Activated CD4-positive, alpha-beta memory T cell treated with anti-CD3 and anti-CD28 coated beads for 36 hours (primary cell): ENCODE measurements at regions not wholly inside any gene's neighbourhood (a gene's known extent, or its start where the extent isn't known, plus 50 kb on each side); places are given as distances from the start of the nearest gene placed in this dataset.

Source experiments
- CTCF ChIA-PET: fragments of 350-600 bp; sonication (Branson Sonifier 250); formaldehyde crosslinking; loops from one replicate; lab custom pipeline; 2021; ENCODE audit warnings: antibody characterized with exemption, inconsistent platforms; lab: Charles Lee
- POLR2A ChIA-PET: fragments of 350-600 bp; sonication (Branson Sonifier 250); formaldehyde crosslinking; loops from one replicate; lab custom pipeline; 2021; ENCODE audit warnings: antibody characterized with exemption; lab: Charles Lee
- DNase-seq: peaks from one replicate; pipeline ENCODE4 v3.0.0-alpha.2; 2020
- H3K27ac Mint-ChIP-seq: one replicate; pipeline ENCODE4 v1.8.0; 2021; ENCODE audit warnings: mixed read lengths
- H3K27me3 Mint-ChIP-seq: one replicate; pipeline ENCODE4 v1.8.0; 2021; ENCODE audit warnings: mixed read lengths
- H3K36me3 Mint-ChIP-seq: one replicate; pipeline ENCODE4 v1.8.0; 2021; ENCODE audit warnings: mixed read lengths
- H3K4me1 Mint-ChIP-seq: one replicate; pipeline ENCODE4 v1.8.0; 2021; ENCODE audit warnings: low read depth, mixed read lengths
- H3K4me3 Mint-ChIP-seq: one replicate; pipeline ENCODE4 v1.8.0; 2021; ENCODE audit warnings: mild to moderate bottlenecking, mixed read lengths
- H3K9me3 Mint-ChIP-seq: one replicate; pipeline ENCODE4 v1.8.0; 2021; ENCODE audit warnings: mixed read lengths
- intact Hi-C: fragments of 100-400 bp; cut with micrococcal nuclease; formaldehyde crosslinking; loops from one replicate; pipeline ENCODE4 v1.15.1; 2023

DNA sequence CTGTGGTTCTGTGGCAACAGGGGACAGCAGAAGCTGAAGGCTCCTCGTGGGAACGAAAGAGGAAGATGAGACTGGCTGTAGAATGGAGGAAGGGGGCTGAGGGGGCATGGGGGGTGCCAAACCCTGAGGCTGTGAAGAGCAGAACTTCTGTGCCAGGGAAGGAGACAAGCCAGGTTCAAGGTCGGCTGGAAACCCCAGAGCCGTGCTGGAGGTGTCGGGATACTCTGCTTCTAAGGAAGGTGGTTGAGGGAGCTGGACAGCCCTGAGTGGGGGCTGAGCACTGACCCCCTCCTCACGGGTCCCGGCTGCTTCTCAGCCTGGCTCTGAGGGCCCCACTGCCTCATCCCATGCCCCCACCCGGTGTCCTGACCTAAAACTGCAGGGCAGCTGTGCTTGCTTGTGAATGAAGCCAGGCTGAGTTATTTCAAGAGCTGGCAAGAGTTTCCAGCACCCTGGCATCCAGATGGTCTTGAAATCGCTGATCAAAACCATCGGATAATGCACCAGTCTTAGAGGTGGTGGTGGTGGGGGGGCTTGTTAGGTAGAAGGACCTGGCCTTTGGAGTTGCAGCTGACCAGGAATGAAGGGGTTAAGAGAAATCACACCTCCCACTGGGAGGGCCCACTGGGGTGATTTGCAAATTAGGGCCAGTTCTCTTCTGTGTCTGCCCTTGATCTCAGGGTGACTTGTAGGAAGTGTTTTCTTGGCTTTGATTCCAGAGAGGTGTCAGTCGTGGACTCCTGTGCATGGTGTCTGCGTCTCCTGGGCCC is 218.9 kb upstream of the C1orf174 start:
- Mint-ChIP-seq H3K9me3 (peaks cover 9% of the 10 kb centered on the region), H3K4me1 (no peaks in the 10 kb centered on the region), H3K36me3 (no peaks in the 10 kb centered on the region), H3K27me3 (peaks cover 5% of the 10 kb centered on the region), H3K4me3 (no peak overlapping the region), H3K27ac (no peak overlapping the region)
- DNase-seq, result no peak
- ChIA-PET CTCF (no interaction called here), POLR2A (no interaction called here)
- intact Hi-C loops, result no loop called here

DNA sequence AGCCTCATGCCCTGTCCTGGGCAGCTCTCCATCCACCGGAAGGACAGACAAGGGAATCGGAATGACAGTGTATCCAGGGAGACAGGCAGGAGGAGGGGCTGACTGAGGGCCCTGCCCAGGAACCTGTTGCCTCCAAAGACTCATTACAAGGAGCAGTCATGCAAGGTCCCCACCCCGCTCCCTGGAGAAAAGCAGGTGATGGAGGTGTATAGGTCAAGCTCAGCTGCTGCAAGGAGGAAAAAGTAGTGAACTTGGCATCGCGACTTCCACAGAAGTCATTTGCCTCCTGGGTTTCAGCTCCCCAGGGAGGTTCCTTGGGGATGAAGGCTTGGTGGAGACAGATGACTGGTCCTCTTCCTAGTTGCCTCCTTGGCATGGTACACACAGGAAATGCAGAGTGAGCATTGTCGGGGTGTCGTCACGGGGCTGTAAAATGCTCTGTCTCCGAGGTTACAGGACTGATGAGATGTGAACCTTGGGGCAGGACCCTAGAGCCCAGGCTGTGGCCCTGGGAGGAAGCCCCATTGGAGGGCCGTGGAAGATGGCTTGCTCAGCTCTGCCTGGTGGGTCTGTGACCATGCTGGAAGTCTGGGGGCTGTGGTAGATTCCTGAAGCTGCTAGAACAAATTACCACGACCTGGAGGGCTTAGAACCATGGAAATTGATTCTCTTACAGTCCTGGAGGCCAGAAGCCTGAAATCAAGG is 219.6 kb upstream of the C1orf174 start:
- no peaks in the 10 kb centered on the region for H3K36me3 Mint-ChIP-seq
- H3K4me1 Mint-ChIP-seq, result no peaks in the 10 kb centered on the region
- no peak overlapping the region for H3K27ac Mint-ChIP-seq
- DNase-seq, result no peak
- ChIA-PET POLR2A (no interaction called here), CTCF (no interaction called here)
- intact Hi-C loops, result no loop called here
- no peak overlapping the region for H3K4me3 Mint-ChIP-seq
- H3K27me3 Mint-ChIP-seq, result peaks cover 5% of the 10 kb centered on the region
- peaks cover 1% of the 10 kb centered on the region for H3K9me3 Mint-ChIP-seq

DNA sequence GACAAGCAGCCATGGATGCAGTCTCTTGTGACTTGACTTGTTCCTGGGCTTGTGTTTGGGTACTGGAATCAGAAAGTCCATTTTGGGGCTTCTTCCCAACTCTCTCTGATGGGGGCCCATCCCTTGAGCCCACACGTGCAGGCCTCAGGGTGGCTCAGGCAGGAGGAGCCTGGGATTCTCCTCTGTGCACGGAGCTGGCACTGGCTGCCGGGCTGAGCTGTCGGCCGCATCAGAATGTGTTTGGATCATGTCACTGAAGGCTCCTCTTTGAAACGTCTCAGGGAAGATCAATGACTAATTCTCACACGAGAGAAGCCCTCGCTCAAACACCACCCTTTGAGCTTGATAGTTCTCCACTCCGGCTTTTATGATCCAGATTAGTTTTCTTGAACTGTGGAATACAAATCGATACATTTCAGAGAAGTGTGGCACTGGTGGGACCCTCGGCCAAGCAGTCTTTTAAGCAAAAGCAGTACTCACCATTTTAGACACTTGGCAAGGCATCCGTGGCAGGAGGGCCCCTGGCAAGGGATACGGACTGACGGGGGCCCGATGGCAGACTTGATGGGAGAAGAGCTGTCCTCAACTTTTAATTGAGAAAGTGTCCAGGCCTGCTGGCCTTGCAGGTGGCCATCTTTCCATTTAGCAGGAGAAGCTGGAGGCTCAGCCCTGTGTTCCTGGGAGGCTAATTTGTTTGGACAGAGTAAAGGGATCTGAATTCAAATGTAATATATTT is 220.7 kb upstream of the C1orf174 start:
- POLR2A ChIA-PET, result no interaction called here
- no peaks in the 10 kb centered on the region for H3K36me3 Mint-ChIP-seq
- peaks cover 8% of the 10 kb centered on the region for H3K27me3 Mint-ChIP-seq
- intact Hi-C loops, result no loop called here
- no peak overlapping the region for H3K4me3 Mint-ChIP-seq
- H3K27ac Mint-ChIP-seq, result no peak overlapping the region
- CTCF ChIA-PET, result no interaction called here
- DNase-seq, result no peak
- no peaks in the 10 kb centered on the region for H3K9me3 Mint-ChIP-seq
- no peaks in the 10 kb centered on the region for H3K4me1 Mint-ChIP-seq

DNA sequence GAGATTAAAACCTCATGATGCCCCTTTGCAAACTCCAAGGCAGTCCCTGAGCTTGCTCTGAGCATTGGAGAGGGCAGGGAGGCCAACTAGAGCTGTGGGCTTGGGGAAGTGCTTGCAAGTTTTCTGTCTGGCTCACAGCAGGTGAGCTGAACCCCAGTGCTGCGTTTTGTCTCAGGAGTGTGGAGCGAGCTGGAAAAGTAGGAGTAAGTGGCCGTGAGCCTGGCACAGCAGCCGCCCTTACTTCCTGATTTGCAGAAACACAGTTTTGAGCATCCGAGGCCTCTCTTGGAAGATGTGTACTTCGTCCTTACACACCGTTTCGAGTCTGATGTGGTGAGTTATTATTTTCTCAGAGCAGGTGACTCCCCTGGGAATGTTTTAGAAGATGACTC is 221.2 kb upstream of the C1orf174 start:
- H3K9me3 Mint-ChIP-seq, result no peaks in the 10 kb centered on the region
- ChIA-PET POLR2A (no interaction called here), CTCF (no interaction called here)
- no peak for DNase-seq
- no peaks in the 10 kb centered on the region for H3K36me3 Mint-ChIP-seq
- intact Hi-C loops, result no loop called here
- H3K27ac Mint-ChIP-seq, result no peak overlapping the region
- no peak overlapping the region for H3K4me3 Mint-ChIP-seq
- H3K4me1 Mint-ChIP-seq, result no peaks in the 10 kb centered on the region
- peaks cover 10% of the 10 kb centered on the region for H3K27me3 Mint-ChIP-seq

DNA sequence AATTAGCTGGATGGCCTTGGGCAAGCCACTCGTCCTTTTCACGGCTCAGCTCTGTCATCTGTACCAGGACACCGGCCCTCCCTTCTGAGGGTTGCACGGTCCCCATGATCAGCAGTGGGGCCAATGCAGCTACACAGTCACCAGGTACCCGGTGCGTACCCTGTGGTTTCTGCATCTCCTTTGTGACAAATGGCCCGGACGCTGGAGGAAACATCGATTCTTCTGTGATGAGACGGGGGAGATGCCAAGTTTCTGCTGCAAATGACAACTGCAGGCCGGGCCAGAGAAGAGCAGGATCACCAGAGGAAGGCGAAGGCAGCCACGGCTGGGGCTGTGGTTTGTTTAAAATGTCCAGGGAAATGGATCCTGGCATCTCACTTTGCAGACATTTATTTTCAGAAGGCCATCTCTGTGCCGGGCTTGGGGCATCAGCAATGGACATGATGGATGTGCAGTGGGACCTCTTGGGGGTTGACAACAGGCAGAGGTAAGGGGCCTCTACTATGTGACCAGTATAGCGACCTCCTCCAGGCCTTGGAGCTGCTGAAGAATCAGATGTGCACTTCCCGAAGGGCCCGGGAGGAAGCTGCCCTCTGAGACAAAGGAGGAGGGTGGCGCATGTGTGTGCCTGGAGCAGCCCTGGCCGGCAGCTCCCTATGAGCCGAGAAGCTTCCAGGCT is 221.9 kb upstream of the C1orf174 start:
- H3K9me3 Mint-ChIP-seq, result no peaks in the 10 kb centered on the region
- no peak overlapping the region for H3K4me3 Mint-ChIP-seq

DNA sequence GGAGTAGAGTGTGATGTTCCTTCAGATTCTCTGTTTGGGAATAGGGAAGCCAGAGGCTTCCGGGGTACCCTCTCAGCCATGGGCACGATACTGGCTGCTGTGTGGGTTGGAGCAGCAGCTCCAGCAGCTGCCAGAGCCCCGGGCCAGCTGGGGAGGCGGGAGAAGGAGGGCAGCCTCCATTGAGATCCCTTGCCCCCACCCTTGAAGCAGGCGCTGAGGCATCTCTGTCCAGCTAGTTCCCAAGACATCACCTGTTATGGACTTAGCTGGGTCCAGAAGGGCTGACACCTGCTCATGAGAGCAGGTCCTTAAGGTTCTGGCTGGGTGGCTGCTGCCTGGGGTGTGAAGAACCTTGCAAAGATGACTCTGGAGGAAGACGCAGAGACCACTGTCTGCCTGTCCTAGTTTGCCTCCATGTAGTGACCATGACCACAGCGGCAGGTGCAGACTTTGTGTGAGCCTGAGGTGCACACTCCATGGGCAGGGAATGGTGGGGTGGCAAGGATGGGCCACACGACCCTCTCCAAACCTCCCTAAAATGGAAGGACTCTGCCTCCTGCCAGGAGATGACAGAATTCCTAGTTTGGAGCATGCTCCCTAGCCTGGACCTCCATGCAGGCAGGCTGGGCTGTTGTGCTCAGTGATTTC is 222.6 kb upstream of the C1orf174 start:
- no peak for DNase-seq
- no peak overlapping the region for H3K4me3 Mint-ChIP-seq
- no peaks in the 10 kb centered on the region for H3K36me3 Mint-ChIP-seq
- no peaks in the 10 kb centered on the region for H3K4me1 Mint-ChIP-seq
- H3K27ac Mint-ChIP-seq, result no peak overlapping the region
- intact Hi-C loops, result no loop called here
- CTCF ChIA-PET, result no interaction called here
- H3K27me3 Mint-ChIP-seq, result peaks cover 10% of the 10 kb centered on the region
- no peaks in the 10 kb centered on the region for H3K9me3 Mint-ChIP-seq
- POLR2A ChIA-PET, result interaction anchor here (0.5 kb wide), 1 partner anchor 223 kb away, joined by 3 read pairs; the partner anchor contains the start of gene C1orf174

More for the DNA sequence above, 221.9 kb upstream of the C1orf174 start:
- DNase-seq, result no peak
- H3K27ac Mint-ChIP-seq, result no peak overlapping the region
- H3K36me3 Mint-ChIP-seq, result no peaks in the 10 kb centered on the region
- ChIA-PET CTCF (no interaction called here), POLR2A (interaction anchor here (0.5 kb wide), 1 partner anchor 222 kb away, joined by 3 read pairs; the partner anchor contains the start of gene C1orf174)
- no peaks in the 10 kb centered on the region for H3K4me1 Mint-ChIP-seq
- intact Hi-C loops, result no loop called here
- H3K27me3 Mint-ChIP-seq, result peaks cover 10% of the 10 kb centered on the region

DNA sequence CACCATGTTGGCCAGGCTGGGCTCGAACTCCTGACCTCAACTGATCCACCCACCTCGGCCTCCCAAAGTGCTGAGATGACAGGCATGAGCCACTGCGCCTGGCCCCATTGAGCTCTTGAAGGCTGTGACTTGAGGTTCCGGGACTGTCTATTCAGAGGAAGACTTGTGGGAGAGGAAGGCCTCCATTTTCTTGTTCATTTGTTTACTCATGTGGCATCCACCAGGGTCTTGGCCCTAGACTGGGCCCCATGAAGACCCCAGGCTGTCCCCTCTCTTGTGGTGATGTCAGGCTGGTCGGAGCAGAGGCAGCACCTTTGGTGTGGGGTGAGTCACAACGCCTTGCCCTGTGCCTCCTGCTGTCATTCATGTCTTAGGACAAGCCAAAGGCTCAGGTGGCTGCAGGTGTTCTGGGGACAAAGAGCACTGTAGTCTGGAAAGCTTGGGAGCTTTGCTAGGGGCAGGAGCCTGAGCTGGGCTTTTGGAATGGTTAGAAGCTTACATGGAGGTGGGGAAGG is 224.6 kb upstream of the C1orf174 start:
- H3K36me3 Mint-ChIP-seq, result no peaks in the 10 kb centered on the region
- H3K27me3 Mint-ChIP-seq, result peaks cover 4% of the 10 kb centered on the region
- no peak overlapping the region for H3K4me3 Mint-ChIP-seq
- POLR2A ChIA-PET, result no interaction called here
- no peaks in the 10 kb centered on the region for H3K9me3 Mint-ChIP-seq
- intact Hi-C loops, result no loop called here
- H3K4me1 Mint-ChIP-seq, result no peaks in the 10 kb centered on the region
- CTCF ChIA-PET, result no interaction called here
- DNase-seq, result no peak
- H3K27ac Mint-ChIP-seq, result no peak overlapping the region

DNA sequence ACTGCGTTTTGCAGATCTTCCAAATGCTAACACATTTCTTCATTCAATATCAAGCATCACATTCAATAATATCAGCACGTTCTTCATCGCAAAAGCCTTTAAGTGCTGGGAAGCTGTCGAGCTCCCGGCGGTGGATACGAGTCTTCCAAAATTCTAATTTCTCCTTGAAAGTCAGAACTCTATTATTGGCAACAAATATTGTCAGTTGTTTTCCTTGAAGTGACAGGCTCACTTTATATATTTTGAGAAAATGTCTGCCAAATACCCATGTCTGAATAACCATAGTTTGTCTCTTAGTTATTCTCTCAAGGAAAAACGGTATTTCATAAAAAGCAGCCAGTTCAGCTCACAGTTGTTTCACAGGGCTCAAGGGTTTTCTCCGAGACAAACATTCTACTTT is 226.2 kb upstream of the C1orf174 start:
- ChIA-PET CTCF (no interaction called here), POLR2A (no interaction called here)
- Mint-ChIP-seq H3K27ac (no peak overlapping the region), H3K36me3 (no peaks in the 10 kb centered on the region), H3K9me3 (no peaks in the 10 kb centered on the region), H3K4me3 (no peak overlapping the region), H3K4me1 (no peaks in the 10 kb centered on the region), H3K27me3 (peaks cover 4% of the 10 kb centered on the region)
- DNase-seq, result no peak
- intact Hi-C loops, result no loop called here

DNA sequence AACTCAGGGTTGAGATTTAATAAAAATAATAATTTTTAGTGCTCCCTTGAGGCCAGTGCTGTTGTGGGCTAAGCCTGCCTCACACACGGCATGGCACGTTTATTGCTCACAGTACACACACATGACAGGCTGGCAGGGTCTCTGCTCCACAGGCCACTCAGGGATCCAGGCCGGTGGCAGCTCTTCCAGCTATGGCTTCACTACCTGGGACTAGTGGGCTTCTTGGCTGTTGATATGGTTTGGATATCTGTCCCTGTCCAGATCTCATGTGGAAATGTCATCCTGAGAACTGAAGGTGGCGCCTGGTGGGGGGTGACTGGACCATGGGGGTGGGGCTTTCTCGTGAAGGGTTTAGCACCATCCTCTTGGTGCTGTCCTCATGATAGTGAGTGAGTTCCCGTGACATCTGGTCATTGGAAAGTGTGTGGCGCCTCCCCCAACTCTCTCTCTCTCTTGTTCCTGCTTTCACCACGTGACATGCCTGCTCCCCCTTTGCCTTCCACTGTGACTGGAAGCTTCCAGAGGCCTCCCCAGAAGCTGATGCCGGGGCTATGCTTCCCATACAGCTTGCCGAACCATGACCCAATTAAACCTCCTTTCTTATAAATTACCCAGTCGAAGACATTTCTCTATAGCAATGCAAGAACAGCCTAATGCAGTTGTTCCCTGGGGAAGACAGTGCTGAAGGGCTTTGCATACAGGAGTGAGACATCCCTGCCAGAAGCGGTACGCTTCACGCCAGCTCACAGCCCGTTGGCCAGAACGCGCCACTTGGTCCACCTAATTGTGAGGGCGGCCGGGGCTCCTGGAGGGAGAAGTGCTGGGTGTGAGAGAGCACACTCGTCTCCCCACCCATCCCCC is 226.9 kb upstream of the C1orf174 start:
- Mint-ChIP-seq H3K27me3 (peaks cover 8% of the 10 kb centered on the region), H3K4me1 (no peaks in the 10 kb centered on the region), H3K4me3 (no peak overlapping the region), H3K27ac (no peak overlapping the region), H3K36me3 (no peaks in the 10 kb centered on the region), H3K9me3 (no peaks in the 10 kb centered on the region)
- DNase-seq, result no peak
- ChIA-PET CTCF (no interaction called here), POLR2A (no interaction called here)
- intact Hi-C loops, result no loop called here

DNA sequence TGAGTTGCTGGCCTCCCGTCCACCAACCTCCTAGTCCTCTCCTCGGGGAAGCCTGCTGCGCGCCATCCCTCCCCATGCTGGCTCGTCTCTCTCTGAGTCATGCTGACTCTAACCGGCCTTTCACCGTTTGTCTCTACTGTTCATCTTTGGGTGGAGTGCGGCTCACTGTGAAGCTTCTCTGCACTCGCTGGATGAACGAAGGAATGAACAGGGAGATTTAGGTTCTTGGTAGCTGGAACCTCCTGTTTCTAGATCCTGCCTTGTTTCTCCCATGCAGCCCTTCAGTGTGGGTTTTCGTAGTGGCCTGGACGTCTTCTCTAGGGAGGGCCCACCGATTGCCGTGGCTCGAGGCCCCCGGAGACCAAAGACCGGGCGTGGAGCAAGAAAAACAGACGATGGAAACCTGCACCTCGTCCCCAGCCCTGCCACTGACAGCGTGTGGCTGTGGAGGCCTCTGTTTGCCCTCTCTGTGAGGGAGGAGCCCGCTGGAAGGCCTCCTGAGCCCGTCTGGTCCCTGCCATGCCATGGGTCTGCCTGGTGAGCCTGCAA is 227.6 kb upstream of the C1orf174 start:
- no peak for DNase-seq
- H3K27ac Mint-ChIP-seq, result no peak overlapping the region
- intact Hi-C loops, result no loop called here
- no peaks in the 10 kb centered on the region for H3K9me3 Mint-ChIP-seq
- CTCF ChIA-PET, result no interaction called here
- no peak overlapping the region for H3K4me3 Mint-ChIP-seq
- no peaks in the 10 kb centered on the region for H3K36me3 Mint-ChIP-seq
- H3K27me3 Mint-ChIP-seq, result peaks cover 8% of the 10 kb centered on the region
- POLR2A ChIA-PET, result no interaction called here
- no peaks in the 10 kb centered on the region for H3K4me1 Mint-ChIP-seq

DNA sequence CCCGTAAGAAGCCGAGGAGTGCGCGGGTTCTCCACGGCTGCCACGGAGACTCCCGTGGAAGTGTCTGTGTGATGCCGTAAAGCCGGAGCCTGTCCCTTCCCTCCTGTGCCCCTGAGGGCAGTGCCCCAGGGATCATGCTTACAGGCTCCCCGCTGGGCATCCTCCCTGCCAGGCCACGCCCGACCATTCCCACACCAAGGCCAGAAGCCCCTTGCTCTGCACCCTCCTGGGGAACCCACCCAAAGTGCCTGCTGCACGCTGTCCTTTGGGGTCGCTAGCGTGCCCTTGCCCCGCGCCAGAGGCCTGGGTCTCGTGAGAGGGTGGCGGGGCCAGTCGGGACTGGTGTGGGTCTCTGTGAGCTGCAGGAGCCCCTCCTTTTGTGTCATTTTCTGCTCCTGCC is 228.5 kb upstream of the C1orf174 start:
- Mint-ChIP-seq H3K27me3 (peaks cover 8% of the 10 kb centered on the region), H3K4me1 (no peaks in the 10 kb centered on the region), H3K27ac (no peak overlapping the region), H3K36me3 (no peaks in the 10 kb centered on the region), H3K9me3 (no peaks in the 10 kb centered on the region), H3K4me3 (no peak overlapping the region)
- POLR2A ChIA-PET, result no interaction called here
- CTCF ChIA-PET, result no interaction called here
- DNase-seq, result no peak
- intact Hi-C loops, result no loop called here
